ENCODE measurements at regions not wholly inside any gene's neighbourhood (a gene's known extent, or its start where the extent isn't known, plus 50 kb on each side); places are given as distances from the start of the nearest gene placed in this dataset.

GRCh38 chr2:235148201-235149170, 196.7 kb downstream of the SH3BP4 start:
- TF ChIP-seq CTCF (conservative IDR thresholded peaks at IDR 0.05), result no peak
- no peak for TF ChIP-seq ZFX (IDR thresholded peaks at IDR 0.05)
